Motor neuron (in vitro differentiated cells): ENCODE measurements at regions not wholly inside any gene's neighbourhood (a gene's known extent, or its start where the extent isn't known, plus 50 kb on each side); places are given as distances from the start of the nearest gene placed in this dataset.

ENCODE experiments used
- ATAC-seq, 8 experiments: fragments of 200-7000 bp; cut with Tn5 transposase; replicated peaks in 6 of 8; 2 replicates each; pipeline ENCODE4 v1.8.0; 2021; ENCODE audit warnings: mild to moderate bottlenecking in 8 of 8, moderate library complexity in 8 of 8
- H3K27ac ChIP-seq, 2 donors: fragments of 250-450 bp; sonication (Bioruptor Pico); 2 replicates each; pipeline ENCODE4 v1.9.0; 2021; ENCODE audit warnings: antibody characterized with exemption in 2 of 2, mild to moderate bottlenecking in 2 of 2, moderate library complexity in 1 of 2
- H3K4me1 ChIP-seq, 2 donors: fragments of 250-450 bp; sonication (Bioruptor Pico); replicated peaks in 1 of 2; 2 replicates each; pipeline ENCODE4 v1.6.1; 2021; ENCODE audit warnings: antibody characterized with exemption in 2 of 2, mild to moderate bottlenecking in 2 of 2, moderate library complexity in 1 of 2
- H3K4me3 ChIP-seq, 5 donors: fragments of 250-450 bp; sonication (Bioruptor Pico); 2 replicates each; pipeline ENCODE4 v1.9.0; 2021; ENCODE audit warnings: antibody characterized with exemption in 5 of 5, mild to moderate bottlenecking in 5 of 5, moderate library complexity in 4 of 5
- WGBS, 10 experiments: fragments of 450-650 bp; shearing (Covaris generic); methylation state at CpG; one replicate each; pipeline ENCODE4 v1.0.0; 2022; 5-methylcytosine and 5-hydroxymethylcytosine counted together
- in situ Hi-C, 9 experiments: fragments of 400-800 bp; cut with MboI; loops; one replicate each; pipeline ENCODE4 v1.15.0; 2021; ENCODE audit warnings: low sequenced_read_pairs in 9 of 9, low pct_unique_long_range_greater_than_20kb in 2 of 9; ENCODE audit not compliant: unreplicated experiment in 9 of 9

DNA sequence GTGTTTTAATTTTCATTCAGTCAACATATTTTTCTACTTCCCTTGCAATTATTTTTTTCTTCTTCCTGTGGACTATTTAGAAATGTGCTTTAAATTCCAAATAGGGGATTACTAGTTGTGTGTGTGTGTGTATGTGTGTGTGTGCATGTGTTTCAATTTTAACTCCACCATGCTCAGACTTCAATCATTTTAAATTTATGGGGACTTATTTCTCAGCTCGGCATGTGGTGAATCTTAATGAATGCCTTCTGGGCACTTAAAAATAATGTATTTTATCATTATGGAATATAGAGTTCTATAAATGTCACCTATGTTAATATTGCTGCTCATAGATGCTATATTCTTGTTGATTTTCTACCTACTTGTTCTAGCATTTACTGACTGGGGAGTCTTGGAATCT, 465.6 kb upstream of the PRKX start:
- WGBS, 10 experiments: 70% methylated on average over 1 of the region's 1 CpG; no CpG with 5 or more reads in 9 of the 10 experiments
- H3K4me3 ChIP-seq: no peak overlapping the region

DNA sequence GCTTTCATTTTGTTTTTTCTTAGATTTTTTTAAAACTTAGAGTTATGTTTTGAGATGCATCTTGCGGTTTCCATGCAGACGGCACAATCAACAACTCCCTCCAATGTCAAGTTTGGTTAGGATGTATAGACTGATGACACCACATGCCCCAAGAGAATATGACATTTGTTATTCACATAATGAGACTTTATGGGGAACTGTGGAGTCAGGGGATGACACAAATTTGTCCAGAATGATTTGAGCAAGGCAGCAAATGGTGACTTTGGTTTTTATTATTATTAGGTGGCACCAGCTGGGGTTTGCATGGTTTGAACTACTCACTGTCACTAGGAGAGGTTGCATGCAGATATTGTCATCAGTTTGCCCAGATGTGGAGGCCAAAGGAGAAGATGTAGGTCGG, 461.8 kb upstream of the PRKX start:
- Histone ChIP-seq H3K4me1 (no peaks in the 10 kb centered on the region), H3K4me3 (no peak overlapping the region), H3K27ac (no peak overlapping the region)
- WGBS, 10 experiments: 14 to 100% (median 83%) methylated on average over 1 to 3 of the region's 3 CpGs; no CpG with 5 or more reads in 5 of the 10 experiments
- in situ Hi-C loops: no loop called here
- no peak for ATAC-seq

More for the DNA sequence above, 465.6 kb upstream of the PRKX start:
- Histone ChIP-seq H3K4me1 (no peaks in the 10 kb centered on the region), H3K27ac (no peak overlapping the region)
- in situ Hi-C loops: no loop called here
- ATAC-seq: no peak

DNA sequence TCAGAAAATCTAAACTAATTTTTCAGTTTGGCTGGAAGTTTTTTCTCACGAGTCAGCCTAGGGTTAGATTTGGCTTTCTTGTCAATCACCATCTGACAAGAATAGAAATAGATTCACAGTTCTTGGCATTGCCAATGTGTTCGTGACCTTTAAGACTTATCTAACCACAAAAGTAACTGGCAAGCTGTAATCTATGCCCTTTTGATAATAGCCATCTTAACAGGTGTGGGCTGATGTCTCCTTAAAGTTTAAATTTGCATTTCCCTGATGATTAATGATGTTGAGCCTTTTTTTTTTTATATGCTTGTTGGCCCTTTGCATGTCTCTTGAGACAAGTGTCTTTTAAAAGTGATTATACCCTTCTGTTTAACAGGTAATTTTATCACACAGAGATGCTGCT, 460.3 kb upstream of the PRKX start:
- Histone ChIP-seq H3K4me3 (no peak overlapping the region), H3K27ac (no peak overlapping the region), H3K4me1 (no peaks in the 10 kb centered on the region)
- in situ Hi-C loops: no loop called here
- ATAC-seq: no peak
- WGBS, 10 experiments: 0 to 81% (median 55%) methylated on average over 1 to 2 of the region's 2 CpGs; no CpG with 5 or more reads in 6 of the 10 experiments

DNA sequence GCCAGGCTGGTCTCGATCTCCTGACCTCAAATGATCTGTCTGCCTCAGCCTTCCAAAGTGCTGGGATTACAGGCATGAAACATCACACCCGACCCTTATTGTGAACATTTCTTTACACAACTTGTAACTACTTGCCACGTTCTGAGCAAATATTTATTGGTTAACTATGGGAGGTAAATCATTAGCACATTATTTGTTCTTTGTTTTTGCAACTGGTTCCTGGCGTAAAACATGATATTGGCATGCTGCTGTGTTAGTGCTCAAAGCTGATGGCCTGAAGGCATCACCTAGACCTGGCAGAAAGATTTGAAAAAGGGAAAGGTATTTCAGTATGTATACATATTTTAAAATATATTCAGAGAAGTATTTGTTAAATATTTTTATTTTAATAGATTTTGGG, 438.3 kb upstream of the PRKX start:
- H3K27ac ChIP-seq: no peak overlapping the region
- WGBS, 10 experiments: 0 to 86% (median 37%) methylated on average over 1 to 4 of the region's 4 CpGs; no CpG with 5 or more reads in 4 of the 10 experiments
- in situ Hi-C loops: no loop called here

DNA sequence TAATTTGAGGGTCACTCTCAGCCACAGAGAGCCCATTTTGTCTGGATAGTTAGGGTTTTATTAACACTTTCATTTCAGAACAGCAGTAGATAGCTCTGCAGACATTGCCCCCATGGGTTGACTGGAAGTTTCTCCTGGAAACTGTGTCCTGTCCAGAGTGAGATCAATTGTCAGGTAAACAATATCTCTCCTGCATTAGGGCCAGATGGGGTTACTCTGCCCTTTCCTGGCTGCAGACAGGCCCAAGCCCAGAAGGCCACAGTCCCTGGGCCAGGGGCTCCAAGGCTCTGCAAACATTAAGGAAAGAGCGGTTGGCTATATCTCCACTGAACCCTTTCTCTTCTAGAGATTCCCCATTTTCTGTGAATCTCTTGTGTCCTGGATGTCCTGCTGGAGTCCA, 436.8 kb upstream of the PRKX start:
- no peak overlapping the region for H3K27ac ChIP-seq
- WGBS, 10 experiments: 100% methylated on average over 1 of the region's 1 CpG; no CpG with 5 or more reads in 9 of the 10 experiments
- no peaks in the 10 kb centered on the region for H3K4me1 ChIP-seq
- in situ Hi-C loops: no loop called here
- no peak overlapping the region for H3K4me3 ChIP-seq
- no peak for ATAC-seq

More for the DNA sequence above, 438.3 kb upstream of the PRKX start:
- no peak overlapping the region for H3K4me3 ChIP-seq
- H3K4me1 ChIP-seq: no peaks in the 10 kb centered on the region
- no peak for ATAC-seq

DNA sequence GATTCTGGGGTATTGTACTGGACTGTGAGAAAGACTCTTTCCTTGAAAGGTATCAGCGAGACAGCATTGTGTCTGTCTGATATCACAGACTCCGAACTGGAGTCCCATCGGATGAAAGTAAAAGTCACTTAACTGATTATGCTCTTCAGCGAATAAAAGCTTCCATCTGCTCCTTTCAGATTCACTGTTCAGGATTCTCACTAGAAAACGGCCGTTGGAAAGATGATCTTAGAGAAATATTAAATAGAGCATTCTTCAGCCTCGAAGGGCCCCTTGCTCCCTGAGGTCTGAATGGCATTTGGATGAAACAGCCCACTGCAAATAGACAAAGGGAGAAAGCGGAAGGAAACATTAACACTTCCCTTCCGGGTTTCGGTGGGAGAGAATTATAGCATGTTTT, 416.2 kb upstream of the PRKX start:
- Histone ChIP-seq H3K4me3 (no peak overlapping the region), H3K4me1 (no peaks in the 10 kb centered on the region), H3K27ac (no peak overlapping the region)
- WGBS, 10 experiments: 0 to 41% methylated on average over 3 to 10 of the region's 10 CpGs; no CpG with 5 or more reads in 8 of the 10 experiments
- ATAC-seq: no peak
- in situ Hi-C loops: no loop called here

DNA sequence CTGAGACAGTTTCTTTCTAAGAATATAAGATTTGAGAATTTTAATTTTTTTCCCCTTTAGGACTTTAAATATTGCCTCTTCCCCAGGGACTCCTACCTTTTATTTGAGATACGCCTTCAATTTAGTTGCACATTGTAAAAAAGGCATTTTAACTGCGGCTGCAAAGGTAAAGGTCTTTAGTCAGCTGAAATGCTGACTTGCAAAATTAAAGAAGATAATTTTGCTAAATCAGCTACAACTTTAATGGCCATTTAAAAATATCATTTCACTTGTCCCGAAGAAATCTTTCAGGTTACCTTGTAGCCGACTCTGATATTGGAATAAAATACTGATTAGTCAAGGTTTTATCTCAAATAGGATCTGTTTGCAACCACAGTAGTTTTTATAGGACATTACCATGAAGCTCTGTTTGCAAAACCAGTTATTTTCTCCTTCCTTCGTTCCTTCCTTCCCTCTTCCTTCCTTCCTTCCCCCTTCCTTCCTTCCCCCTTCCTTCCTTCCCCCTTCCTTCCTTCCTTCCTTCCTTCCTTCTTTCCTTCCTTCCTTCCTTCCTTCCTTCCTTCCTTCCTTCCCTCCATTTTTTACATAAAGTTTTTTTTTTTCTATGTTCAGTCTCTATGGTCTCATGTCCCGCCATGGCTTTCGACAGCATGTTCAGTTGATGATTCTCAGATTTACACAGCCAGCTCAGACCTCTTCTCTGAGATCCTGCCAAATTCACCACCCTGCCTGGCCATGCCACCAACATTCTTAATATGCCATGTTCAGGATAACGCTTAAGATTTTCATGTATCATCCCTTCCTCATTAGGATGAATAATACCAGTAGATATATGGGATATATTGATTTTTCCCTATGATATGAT, 405.4 kb upstream of the PRKX start:
- no peaks in the 10 kb centered on the region for H3K4me1 ChIP-seq
- H3K27ac ChIP-seq: no peak overlapping the region
- 29 to 100% (median 93%) methylated on average over 1 to 5 of the region's 8 CpGs; no CpG with 5 or more reads in 3 of the 10 experiments for WGBS, 10 experiments
- in situ Hi-C loops: no loop called here
- no peak overlapping the region for H3K4me3 ChIP-seq
- ATAC-seq: no peak

DNA sequence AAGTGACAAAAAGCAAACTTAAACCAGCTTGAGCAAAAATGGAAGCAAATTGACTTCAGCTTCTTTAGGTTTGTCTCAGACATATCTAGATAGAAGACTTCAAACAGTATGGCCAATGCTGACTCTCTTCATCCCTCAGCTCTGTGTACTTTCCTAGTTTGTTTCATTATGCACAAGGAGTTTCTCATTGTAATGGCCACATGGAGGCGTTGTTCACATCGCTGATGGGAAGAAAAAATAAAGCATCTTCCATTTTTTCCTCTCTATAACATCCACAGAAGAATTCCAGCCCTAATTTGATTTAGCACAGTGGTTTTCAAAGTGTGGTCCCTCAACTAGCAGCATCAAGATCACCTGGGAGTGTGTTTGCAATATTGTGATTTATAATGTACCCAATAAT, 397.5 kb upstream of the PRKX start:
- no peaks in the 10 kb centered on the region for H3K4me1 ChIP-seq
- no peak for ATAC-seq
- no peak overlapping the region for H3K27ac ChIP-seq
- H3K4me3 ChIP-seq: no peak overlapping the region
- 0 to 54% methylated on average over 2 of the region's 2 CpGs; no CpG with 5 or more reads in 8 of the 10 experiments for WGBS, 10 experiments
- in situ Hi-C loops: no loop called here

DNA sequence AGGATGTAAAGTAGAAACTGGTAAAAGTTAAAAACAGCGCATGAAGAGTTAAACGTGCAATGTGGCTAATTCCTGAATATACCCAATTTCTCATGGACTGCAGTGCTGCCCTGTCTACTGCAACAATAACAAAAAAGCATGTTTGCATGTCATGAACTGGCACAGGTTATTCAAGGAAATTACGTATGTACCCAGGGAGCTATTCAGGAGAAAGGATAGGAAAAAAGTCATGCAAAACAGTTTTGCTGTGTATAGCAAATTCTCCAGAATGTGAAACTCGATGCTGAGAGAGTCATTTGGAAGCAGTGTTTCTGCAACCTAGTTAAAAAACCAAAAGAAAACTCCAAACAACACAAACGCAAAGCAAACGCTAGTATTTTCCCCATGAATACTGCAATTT, 381.5 kb upstream of the PRKX start:
- no peaks in the 10 kb centered on the region for H3K4me1 ChIP-seq
- no peak for ATAC-seq
- in situ Hi-C loops: no loop called here
- WGBS, 10 experiments: 4 to 83% (median 35%) methylated on average over 3 to 6 of the region's 6 CpGs; no CpG with 5 or more reads in 4 of the 10 experiments
- H3K4me3 ChIP-seq: no peak overlapping the region
- H3K27ac ChIP-seq: no peak overlapping the region

DNA sequence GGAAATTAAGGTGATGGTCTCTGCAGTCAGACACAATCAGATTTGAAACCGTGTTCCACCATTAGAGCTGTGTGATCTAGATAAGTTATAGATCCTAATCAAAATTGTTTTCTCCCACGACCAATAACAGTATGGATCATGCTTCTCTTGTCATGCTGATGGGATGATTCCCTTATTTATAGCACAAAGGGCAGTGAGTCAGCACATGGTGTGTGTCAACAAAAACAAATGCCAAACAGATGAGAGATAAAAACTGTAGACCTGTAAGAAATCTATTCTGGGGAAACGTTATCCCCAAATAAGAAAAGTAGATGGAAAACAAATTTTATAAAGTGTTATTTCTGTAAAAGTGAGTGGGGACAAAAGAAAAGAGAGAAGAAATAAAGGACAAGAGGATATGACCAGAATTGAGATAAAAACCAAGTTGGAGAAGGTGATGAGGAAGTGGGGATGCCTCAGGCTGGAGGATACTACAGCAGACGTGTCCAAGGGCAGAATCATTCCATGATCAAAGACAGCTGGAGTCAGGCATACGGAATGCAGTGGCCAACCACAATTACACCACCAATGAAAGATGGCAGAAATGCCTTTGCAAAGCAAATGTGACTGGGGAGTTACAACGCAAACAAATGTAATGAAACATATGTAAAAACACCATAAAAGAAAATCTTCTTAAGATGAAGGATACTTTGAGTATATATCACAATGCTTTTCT, 377.8 kb upstream of the PRKX start:
- H3K4me1 ChIP-seq: no peaks in the 10 kb centered on the region
- no peak overlapping the region for H3K27ac ChIP-seq
- ATAC-seq: no peak
- in situ Hi-C loops: no loop called here
- no peak overlapping the region for H3K4me3 ChIP-seq
- 0 to 85% (median 26%) methylated on average over 1 to 6 of the region's 6 CpGs; no CpG with 5 or more reads in 4 of the 10 experiments for WGBS, 10 experiments

DNA sequence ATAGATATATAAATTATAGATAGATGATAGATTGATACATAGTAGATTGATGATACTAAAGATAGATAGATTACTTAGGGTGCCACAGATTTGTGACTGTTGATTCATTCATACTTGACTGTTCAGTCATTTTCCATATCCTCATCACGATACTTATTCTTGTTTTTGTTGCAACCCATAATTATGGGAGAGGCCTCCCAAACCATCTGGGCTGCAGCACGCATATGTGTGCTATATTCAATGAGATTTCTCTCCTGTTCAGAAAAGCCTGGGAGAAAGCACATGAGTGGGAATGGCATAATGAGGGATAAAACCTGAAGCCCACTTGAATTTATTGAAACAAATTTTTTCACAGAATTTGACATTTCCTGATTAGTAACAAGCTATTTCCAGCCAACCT, 346.4 kb upstream of the PRKX start:
- Histone ChIP-seq H3K4me3 (no peak overlapping the region), H3K4me1 (no peaks in the 10 kb centered on the region), H3K27ac (no peak overlapping the region)
- ATAC-seq: peak in 1 of 8 experiments; percentile 62
- 0 to 100% (median 92%) methylated on average over 1 to 2 of the region's 2 CpGs; no CpG with 5 or more reads in 7 of the 10 experiments for WGBS, 10 experiments
- in situ Hi-C loops: no loop called here

DNA sequence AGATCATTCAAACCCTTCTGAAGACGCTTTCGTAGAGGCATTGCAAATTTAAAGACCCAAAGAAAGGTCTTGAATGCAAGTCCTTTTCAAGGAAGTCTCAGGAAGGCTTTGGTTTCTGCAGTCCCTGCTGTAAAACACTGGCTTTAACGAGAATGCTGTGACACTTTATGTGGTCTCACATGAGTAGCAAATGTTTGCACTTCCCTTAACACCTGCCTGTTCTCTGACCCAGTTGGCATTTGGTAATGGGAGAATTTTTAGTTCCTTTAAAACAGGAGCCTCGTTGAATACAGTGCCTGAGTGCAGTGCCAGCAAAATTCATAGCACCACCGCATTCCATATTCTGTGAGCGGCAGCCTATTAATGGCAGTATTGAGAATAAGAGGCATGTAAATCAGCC, 330.5 kb upstream of the PRKX start:
- no peak overlapping the region for H3K4me3 ChIP-seq
- H3K4me1 ChIP-seq: peaks cover 0 to 7% of the 10 kb centered on the region in 2 donors
- in situ Hi-C loops: no loop called here
- H3K27ac ChIP-seq: no peak overlapping the region
- 0 to 66% (median 60%) methylated on average over 2 to 6 of the region's 6 CpGs; no CpG with 5 or more reads in 7 of the 10 experiments for WGBS, 10 experiments
- no peak for ATAC-seq

DNA sequence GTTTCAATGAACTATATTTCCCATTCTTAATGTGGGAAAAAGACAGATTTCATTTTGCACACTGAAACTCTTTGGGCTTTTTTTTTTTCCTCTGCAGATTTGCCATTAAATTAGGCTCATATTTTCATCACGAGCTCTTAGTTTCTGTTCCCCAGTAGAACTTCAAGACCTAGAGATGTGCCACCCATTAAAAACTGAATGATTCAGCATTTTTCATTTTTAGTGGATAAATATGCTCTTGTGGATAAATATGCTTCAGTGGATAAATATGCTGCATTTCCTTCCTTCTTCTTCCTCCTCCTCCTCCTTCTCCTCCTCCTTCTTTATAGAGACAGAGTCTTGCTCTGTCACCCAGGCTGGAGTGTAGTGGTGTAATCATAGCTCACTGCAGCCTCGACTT, 322.4 kb upstream of the PRKX start:
- WGBS, 10 experiments: 0 to 100% (median 60%) methylated on average over 1 to 2 of the region's 2 CpGs; no CpG with 5 or more reads in 5 of the 10 experiments
- H3K27ac ChIP-seq: no peak overlapping the region
- ATAC-seq: no peak
- in situ Hi-C loops: no loop called here
- H3K4me3 ChIP-seq: no peak overlapping the region
- no peaks in the 10 kb centered on the region for H3K4me1 ChIP-seq
